ENCODE measurements at regions not wholly inside any gene's neighbourhood (a gene's known extent, or its start where the extent isn't known, plus 50 kb on each side); places are given as distances from the start of the nearest gene placed in this dataset.

DNA sequence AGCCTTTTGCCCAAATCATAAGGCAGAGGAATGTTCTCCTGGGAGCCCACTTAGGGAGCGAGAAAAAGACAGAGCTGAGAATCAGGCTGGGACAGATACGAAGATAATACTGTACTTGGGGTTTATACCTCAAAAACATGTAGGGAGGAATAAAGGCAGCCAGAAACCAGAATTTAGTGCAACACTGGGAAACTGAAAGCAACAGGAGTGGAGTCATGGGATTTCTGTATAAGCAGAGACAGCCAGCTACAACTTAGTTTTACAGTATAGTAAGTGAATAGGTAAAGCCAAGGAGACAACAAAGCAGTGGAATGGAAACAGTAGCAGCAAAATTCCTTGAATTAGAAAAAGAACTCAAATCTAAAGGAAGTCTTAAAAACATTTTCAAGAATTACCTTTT, 413.2 kb downstream of the FAT4 start:
- Histone ChIP-seq H3K27ac (no peak overlapping the region), H3K36me3 (no peaks in the 10 kb centered on the region), H3K9me3 (ENCODE audit: severe bottlenecking) (no peaks in the 10 kb centered on the region), H3K27me3 (ENCODE audit: insufficient read depth, low read depth, severe bottlenecking) (no peaks in the 10 kb centered on the region), H3K4me3 (ENCODE audit: low read depth, low read length) (no peak overlapping the region)
- no peak for DNase-seq
- TF ChIP-seq, protein P1, sequence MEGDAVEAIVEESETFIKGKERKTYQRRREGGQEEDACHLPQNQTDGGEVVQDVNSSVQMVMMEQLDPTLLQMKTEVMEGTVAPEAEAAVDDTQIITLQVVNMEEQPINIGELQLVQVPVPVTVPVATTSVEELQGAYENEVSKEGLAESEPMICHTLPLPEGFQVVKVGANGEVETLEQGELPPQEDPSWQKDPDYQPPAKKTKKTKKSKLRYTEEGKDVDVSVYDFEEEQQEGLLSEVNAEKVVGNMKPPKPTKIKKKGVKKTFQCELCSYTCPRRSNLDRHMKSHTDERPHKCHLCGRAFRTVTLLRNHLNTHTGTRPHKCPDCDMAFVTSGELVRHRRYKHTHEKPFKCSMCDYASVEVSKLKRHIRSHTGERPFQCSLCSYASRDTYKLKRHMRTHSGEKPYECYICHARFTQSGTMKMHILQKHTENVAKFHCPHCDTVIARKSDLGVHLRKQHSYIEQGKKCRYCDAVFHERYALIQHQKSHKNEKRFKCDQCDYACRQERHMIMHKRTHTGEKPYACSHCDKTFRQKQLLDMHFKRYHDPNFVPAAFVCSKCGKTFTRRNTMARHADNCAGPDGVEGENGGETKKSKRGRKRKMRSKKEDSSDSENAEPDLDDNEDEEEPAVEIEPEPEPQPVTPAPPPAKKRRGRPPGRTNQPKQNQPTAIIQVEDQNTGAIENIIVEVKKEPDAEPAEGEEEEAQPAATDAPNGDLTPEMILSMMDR (IDR thresholded peaks at IDR 0.05; ENCODE audit: low read depth, low read length), result no peak

DNA sequence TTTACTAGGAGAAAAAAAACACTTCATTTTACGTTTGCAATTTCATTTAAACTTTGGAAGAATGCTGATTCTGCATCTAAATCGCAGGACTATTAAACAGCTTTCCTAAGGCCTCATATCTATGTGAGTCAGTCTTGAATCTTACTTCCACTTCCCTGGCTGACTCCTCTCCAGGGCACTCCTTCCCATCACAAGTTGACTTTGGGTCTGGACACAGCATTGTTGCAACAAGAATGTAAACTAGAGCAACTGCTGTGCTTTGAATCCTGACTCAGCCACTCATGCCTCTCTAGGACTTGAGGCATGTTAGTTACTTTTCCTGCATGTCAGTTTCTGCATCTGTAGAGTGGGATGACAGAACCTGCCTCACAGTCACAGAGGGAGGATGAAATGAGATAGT, 413.8 kb downstream of the FAT4 start:
- Histone ChIP-seq H3K27me3 (ENCODE audit: insufficient read depth, low read depth, severe bottlenecking) (no peaks in the 10 kb centered on the region), H3K9me3 (ENCODE audit: severe bottlenecking) (no peaks in the 10 kb centered on the region), H3K27ac (no peak overlapping the region), H3K36me3 (no peaks in the 10 kb centered on the region), H3K4me3 (ENCODE audit: low read depth, low read length) (no peak overlapping the region)
- TF ChIP-seq, protein P1 (IDR thresholded peaks at IDR 0.05; ENCODE audit: low read depth, low read length), result no peak
- DNase-seq, result no peak

DNA sequence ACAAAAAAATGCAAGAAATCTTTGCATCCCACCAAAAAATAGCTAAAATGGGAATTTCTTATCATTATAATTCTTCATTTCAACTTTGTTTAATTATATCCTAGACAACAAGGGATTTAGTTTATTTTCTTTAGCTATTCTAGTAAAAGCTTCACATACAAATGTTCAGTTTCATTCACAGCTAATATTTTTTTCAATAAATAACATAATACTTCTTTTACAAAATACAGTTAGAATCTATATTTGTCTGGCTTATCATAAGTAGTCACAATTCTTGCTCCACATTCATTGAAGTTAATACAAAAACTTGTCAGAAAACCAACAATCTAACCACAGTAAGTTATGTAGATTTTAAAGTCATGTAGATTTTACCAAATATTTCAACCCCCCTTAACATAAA, 414.4 kb downstream of the FAT4 start:
- TF ChIP-seq, protein P1 (IDR thresholded peaks at IDR 0.05; ENCODE audit: low read depth, low read length), result no peak
- no peak for DNase-seq
- Histone ChIP-seq H3K4me3 (ENCODE audit: low read depth, low read length) (no peak overlapping the region), H3K9me3 (ENCODE audit: severe bottlenecking) (no peaks in the 10 kb centered on the region), H3K27me3 (ENCODE audit: insufficient read depth, low read depth, severe bottlenecking) (no peaks in the 10 kb centered on the region), H3K36me3 (no peaks in the 10 kb centered on the region), H3K27ac (no peak overlapping the region)

DNA sequence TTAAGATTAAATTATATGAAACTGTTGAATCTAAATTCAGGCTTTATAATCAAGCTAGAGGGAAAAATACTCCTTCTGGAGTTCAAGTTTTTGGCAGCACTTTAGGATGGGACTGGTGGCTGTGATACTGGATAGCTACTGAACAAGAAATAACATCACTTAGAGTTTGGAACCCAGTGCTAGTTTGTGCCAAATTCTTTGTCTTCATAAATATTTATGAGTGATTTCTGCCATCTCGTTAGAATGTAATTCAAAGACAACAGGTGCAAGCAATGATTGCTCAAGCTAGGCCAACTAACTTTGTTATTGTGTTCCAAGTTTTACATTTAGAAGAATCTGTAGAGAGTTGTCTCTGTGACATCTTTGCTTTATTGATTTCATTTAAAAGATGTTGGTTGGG, 417.9 kb downstream of the FAT4 start:
- Histone ChIP-seq H3K27me3 (ENCODE audit: insufficient read depth, low read depth, severe bottlenecking) (no peaks in the 10 kb centered on the region), H3K36me3 (no peaks in the 10 kb centered on the region), H3K9me3 (ENCODE audit: severe bottlenecking) (no peaks in the 10 kb centered on the region), H3K4me3 (ENCODE audit: low read depth, low read length) (no peak overlapping the region), H3K27ac (no peak overlapping the region)
- TF ChIP-seq, protein P1 (IDR thresholded peaks at IDR 0.05; ENCODE audit: low read depth, low read length), result no peak
- DNase-seq, result no peak

DNA sequence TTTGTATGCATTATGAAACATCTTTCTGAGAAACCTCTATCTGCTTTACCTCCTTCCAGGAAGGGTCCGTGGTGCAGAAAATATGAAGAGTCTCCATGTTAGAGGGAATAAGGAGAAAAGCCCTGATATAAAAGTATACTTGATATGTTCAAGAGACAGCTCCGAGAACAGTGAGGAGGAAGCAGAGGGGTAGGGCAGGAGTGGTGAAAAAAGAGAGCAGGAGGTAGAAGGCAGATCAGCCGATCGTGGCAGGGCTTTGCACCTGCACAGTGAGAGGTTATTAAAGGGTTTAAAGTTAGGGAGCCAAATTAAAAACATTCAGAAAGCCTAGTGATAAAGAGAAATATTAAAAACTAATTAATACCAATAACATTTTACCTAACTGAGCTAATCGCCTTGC, 419.7 kb downstream of the FAT4 start:
- Histone ChIP-seq H3K4me3 (ENCODE audit: low read depth, low read length) (no peak overlapping the region), H3K27ac (no peak overlapping the region)
- TF ChIP-seq, protein P1 (IDR thresholded peaks at IDR 0.05; ENCODE audit: low read depth, low read length), result no peak

DNA sequence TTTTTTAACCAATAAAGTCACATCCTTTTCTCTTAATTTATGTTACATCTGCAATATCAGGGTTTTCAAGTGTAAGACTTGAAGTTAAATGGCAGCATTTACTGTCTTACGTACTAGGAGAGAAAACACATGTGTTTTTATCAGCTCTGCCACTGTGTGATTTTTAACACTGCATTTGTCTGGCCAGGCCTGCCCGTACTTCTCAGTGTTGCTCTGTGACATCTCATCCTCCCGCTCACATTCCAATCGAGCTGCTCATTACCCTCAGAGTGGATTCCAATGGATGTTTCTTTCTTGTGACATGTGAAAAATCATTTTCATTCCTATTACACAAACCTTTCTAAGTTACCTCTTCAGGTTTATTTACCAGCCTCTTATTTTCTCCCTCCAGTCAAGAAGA, 420.3 kb downstream of the FAT4 start:
- Histone ChIP-seq H3K9me3 (ENCODE audit: severe bottlenecking) (no peaks in the 10 kb centered on the region), H3K4me3 (ENCODE audit: low read depth, low read length) (no peak overlapping the region), H3K27me3 (ENCODE audit: insufficient read depth, low read depth, severe bottlenecking) (no peaks in the 10 kb centered on the region), H3K36me3 (no peaks in the 10 kb centered on the region), H3K27ac (no peak overlapping the region)
- no peak for DNase-seq
- TF ChIP-seq, protein P1 (IDR thresholded peaks at IDR 0.05; ENCODE audit: low read depth, low read length), result no peak

More for the DNA sequence above, 419.7 kb downstream of the FAT4 start:
- Histone ChIP-seq H3K9me3 (ENCODE audit: severe bottlenecking) (no peaks in the 10 kb centered on the region), H3K27me3 (ENCODE audit: insufficient read depth, low read depth, severe bottlenecking) (no peaks in the 10 kb centered on the region), H3K36me3 (no peaks in the 10 kb centered on the region)
- DNase-seq, result no peak
